SK-N-SH treated with all-trans-retinoic acid at 6 μM for 48 hours (cell line): ENCODE measurements at regions not wholly inside any gene's neighbourhood (a gene's known extent, or its start where the extent isn't known, plus 50 kb on each side); places are given as distances from the start of the nearest gene placed in this dataset.

Experiments
- ATAC-seq: fragments of 200-7000 bp; cut with Tn5 transposase; 3 replicates; pipeline ENCODE4 v1.9.1; 2020; ENCODE audit warnings: mild to moderate bottlenecking, moderate library complexity
- ARNTL ChIP-seq: fragments of 450-650 bp; formaldehyde crosslinking; IDR thresholded peaks from 2 replicates; pipeline ENCODE4 v1.5.0; 2020; ENCODE audit warnings: low read depth, mild to moderate bottlenecking, moderate library complexity, borderline replicate concordance
- BACH2 ChIP-seq: fragments of 250-450 bp; sonication (Bioruptor Pico); IDR thresholded peaks from 2 replicates; pipeline ENCODE4 v1.9.0; 2021; ENCODE audit warnings: mild to moderate bottlenecking, borderline replicate concordance
- CREB5 ChIP-seq: fragments of 250-450 bp; sonication (Bioruptor Pico); IDR thresholded peaks from 2 replicates; pipeline ENCODE4 v1.5.1; 2020; ENCODE audit warnings: low read depth, mild to moderate bottlenecking, moderate library complexity
- CSRNP3 ChIP-seq: fragments of 250-450 bp; sonication (Bioruptor Pico); IDR thresholded peaks from 2 replicates; pipeline ENCODE4 v1.5.1; 2021; ENCODE audit warnings: mild to moderate bottlenecking, moderate library complexity
- ESRRG ChIP-seq: fragments of 250-450 bp; sonication (Bioruptor Pico); IDR thresholded peaks from 2 replicates; pipeline ENCODE4 v1.6.1; 2021; ENCODE audit warnings: mild to moderate bottlenecking
- GLIS3 ChIP-seq: fragments of 250-450 bp; sonication (Bioruptor Pico); IDR thresholded peaks from 2 replicates; pipeline ENCODE4 v1.5.0; 2020; ENCODE audit warnings: mild to moderate bottlenecking, moderate library complexity
- OSR1 ChIP-seq: fragments of 250-450 bp; sonication (Bioruptor Pico); IDR thresholded peaks from 2 replicates; pipeline ENCODE4 v1.8.0; 2022; ENCODE audit warnings: moderate library complexity, mild to moderate bottlenecking, inconsistent platforms
- PATZ1 ChIP-seq: fragments of 250-450 bp; sonication (Bioruptor Pico); IDR thresholded peaks from 2 replicates; pipeline ENCODE4 v1.8.0; 2020; ENCODE audit warnings: mild to moderate bottlenecking, moderate library complexity, borderline replicate concordance
- POU6F1 ChIP-seq: fragments of 250-450 bp; sonication (Bioruptor Pico); IDR thresholded peaks from 2 replicates; pipeline ENCODE4 v1.8.0; 2021; ENCODE audit warnings: low read depth, mild to moderate bottlenecking, moderate library complexity, borderline replicate concordance
- PPARA ChIP-seq: fragments of 250-450 bp; sonication (Bioruptor Pico); IDR thresholded peaks from 2 replicates; pipeline ENCODE4 v1.5.0; 2020; ENCODE audit warnings: mild to moderate bottlenecking, borderline replicate concordance
- RARB ChIP-seq: fragments of 250-450 bp; sonication (Bioruptor Pico); IDR thresholded peaks from 2 replicates; pipeline ENCODE4 v1.8.0; 2021; ENCODE audit warnings: mild to moderate bottlenecking, moderate library complexity
- SNAI2 ChIP-seq: fragments of 250-450 bp; sonication (Bioruptor Pico); IDR thresholded peaks from 2 replicates; pipeline ENCODE4 v1.5.0; 2020; ENCODE audit warnings: mild to moderate bottlenecking, moderate library complexity
- TOX ChIP-seq: fragments of 250-450 bp; sonication (Bioruptor Pico); IDR thresholded peaks from 2 replicates; pipeline ENCODE4 v1.8.0; 2021; ENCODE audit warnings: mild to moderate bottlenecking, moderate library complexity, borderline replicate concordance
- TSHZ2 ChIP-seq: fragments of 250-450 bp; sonication (Bioruptor Pico); IDR thresholded peaks from 2 replicates; pipeline ENCODE4 v1.5.0; 2020; ENCODE audit warnings: mild to moderate bottlenecking, moderate library complexity
- ZC3H10 ChIP-seq: fragments of 250-450 bp; sonication (Bioruptor Pico); IDR thresholded peaks from 2 replicates; pipeline ENCODE4 v1.5.1; 2021; ENCODE audit warnings: mild to moderate bottlenecking, moderate library complexity
- ZFP3 ChIP-seq: fragments of 250-450 bp; sonication (Bioruptor Pico); IDR thresholded peaks from 2 replicates; pipeline ENCODE4 v1.5.0; 2020; ENCODE audit warnings: mild to moderate bottlenecking, moderate library complexity
- ZFP30 ChIP-seq: fragments of 450-650 bp; formaldehyde crosslinking; IDR thresholded peaks from 2 replicates; pipeline ENCODE4 v1.5.0; 2022; ENCODE audit warnings: mild to moderate bottlenecking, moderate library complexity
- ZNF565 ChIP-seq: fragments of 450-650 bp; formaldehyde crosslinking; conservative IDR thresholded peaks from 2 replicates; pipeline ENCODE4 v1.5.0; 2020; ENCODE audit warnings: low read depth, mild to moderate bottlenecking, moderate library complexity
- ZNF70 ChIP-seq: fragments of 450-650 bp; formaldehyde crosslinking; IDR thresholded peaks from 2 replicates; pipeline ENCODE4 v1.5.0; 2020; ENCODE audit warnings: mild to moderate bottlenecking, moderate library complexity
- ZNF8 ChIP-seq: fragments of 450-650 bp; formaldehyde crosslinking; IDR thresholded peaks from 2 replicates; pipeline ENCODE4 v1.5.0; 2020; ENCODE audit warnings: mild to moderate bottlenecking, moderate library complexity

- TF ChIP-seq ZC3H10 (CRISPR knock-in tag) (no peak), CREB5 (CRISPR knock-in tag) (no peak), BACH2 (CRISPR knock-in tag) (no peak), POU6F1 (CRISPR knock-in tag) (no peak), ZNF8 (CRISPR knock-in tag) (no peak), ARNTL (CRISPR knock-in tag) (no peak), OSR1 (CRISPR knock-in tag) (no peak), ZNF70 (CRISPR knock-in tag) (no peak), SNAI2 (CRISPR knock-in tag) (no peak), PATZ1 (CRISPR knock-in tag) (no peak), TOX (no peak), ZFP30 (CRISPR knock-in tag) (no peak), ESRRG (no peak), ZFP3 (CRISPR knock-in tag) (no peak), CSRNP3 (CRISPR knock-in tag) (no peak)
Measured at GRCh38 chr12:116654226-116654743, 83.6 kb downstream of the SPRING1 start.

GRCh38 chr12:116651089-116651488 lies 86.8 kb downstream of the SPRING1 start:
- no peak for ATAC-seq
- no peak for TF ChIP-seq PPARA (CRISPR knock-in tag)
- no peak for TF ChIP-seq ZNF8 (CRISPR knock-in tag)
- no peak for TF ChIP-seq TSHZ2 (CRISPR knock-in tag)
- no peak for TF ChIP-seq GLIS3 (CRISPR knock-in tag)
- no peak for TF ChIP-seq ZNF70 (CRISPR knock-in tag)
- TF ChIP-seq ZFP30 (CRISPR knock-in tag), result no peak
- TF ChIP-seq POU6F1 (CRISPR knock-in tag), result no peak
- no peak for TF ChIP-seq BACH2 (CRISPR knock-in tag)
- no peak for TF ChIP-seq ARNTL (CRISPR knock-in tag)
- TF ChIP-seq ZC3H10 (CRISPR knock-in tag), result no peak
- TF ChIP-seq ZFP3 (CRISPR knock-in tag), result no peak
- TF ChIP-seq SNAI2 (CRISPR knock-in tag), result no peak
- TF ChIP-seq OSR1 (CRISPR knock-in tag), result no peak
- TF ChIP-seq ZNF565 (CRISPR knock-in tag), result no peak
- no peak for TF ChIP-seq RARB
- no peak for TF ChIP-seq CREB5 (CRISPR knock-in tag)

More at GRCh38 chr12:116654226-116654743, 83.6 kb downstream of the SPRING1 start:
- no peak for ATAC-seq
